ENCODE measurements at regions not wholly inside any gene's neighbourhood (a gene's known extent, or its start where the extent isn't known, plus 50 kb on each side); places are given as distances from the start of the nearest gene placed in this dataset.

GRCh38 chr2:121131375-121131774 lies 153.6 kb downstream of the TFCP2L1 start:
- H3K36me3 Mint-ChIP-seq (ENCODE audit: insufficient read depth): no peaks in the 10 kb centered on the region
- H3K9me3 Mint-ChIP-seq (ENCODE audit: low read depth): no peaks in the 10 kb centered on the region
- peaks cover 9% of the 10 kb centered on the region for H3K4me1 Mint-ChIP-seq (ENCODE audit: low read depth)
- H3K27ac Mint-ChIP-seq: no peak overlapping the region
- no peak for DNase-seq (ENCODE audit: low spot score, unreplicated experiment)
- H3K4me3 Mint-ChIP-seq (ENCODE audit: low read depth): no peak overlapping the region
- no peak for TF ChIP-seq CTCF (IDR thresholded peaks at IDR 0.05; ENCODE audit: unreplicated experiment)
- H3K27me3 Mint-ChIP-seq: peaks cover 34% of the 10 kb centered on the region

- DNase-seq (ENCODE audit: low spot score, unreplicated experiment): no peak
- Mint-ChIP-seq H3K4me3 (ENCODE audit: low read depth) (no peak overlapping the region), H3K27me3 (peaks cover 28% of the 10 kb centered on the region), H3K36me3 (ENCODE audit: insufficient read depth) (no peaks in the 10 kb centered on the region), H3K27ac (no peak overlapping the region), H3K9me3 (ENCODE audit: low read depth) (no peaks in the 10 kb centered on the region), H3K4me1 (ENCODE audit: low read depth) (peaks cover 9% of the 10 kb centered on the region)
- no peak for TF ChIP-seq CTCF (IDR thresholded peaks at IDR 0.05; ENCODE audit: unreplicated experiment)
Measured at GRCh38 chr2:121132054-121132761, 152.8 kb downstream of the TFCP2L1 start.

DNA sequence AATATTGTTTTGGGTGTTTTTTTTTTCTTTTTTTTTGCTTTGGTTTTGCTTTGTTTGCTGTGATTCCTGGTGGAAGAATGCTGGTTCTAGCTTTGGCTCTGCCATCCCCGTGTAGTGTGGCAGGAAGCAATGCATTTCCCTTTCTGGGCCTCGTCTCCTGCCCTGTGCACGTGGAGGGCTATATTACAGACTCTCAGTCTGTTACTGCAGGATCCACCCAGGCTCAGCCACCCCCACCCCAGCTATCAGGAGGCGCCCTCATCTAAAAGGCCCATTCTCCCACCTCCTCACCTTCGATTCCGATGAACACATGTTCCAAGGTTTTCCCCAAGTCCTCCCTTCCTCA lies 152.3 kb downstream of the TFCP2L1 start:
- H3K27ac Mint-ChIP-seq: no peak overlapping the region
- peaks cover 27% of the 10 kb centered on the region for H3K27me3 Mint-ChIP-seq
- no peak for DNase-seq (ENCODE audit: low spot score, unreplicated experiment)
- peaks cover 9% of the 10 kb centered on the region for H3K4me1 Mint-ChIP-seq (ENCODE audit: low read depth)
- no peak for TF ChIP-seq CTCF (IDR thresholded peaks at IDR 0.05; ENCODE audit: unreplicated experiment)
- no peaks in the 10 kb centered on the region for H3K36me3 Mint-ChIP-seq (ENCODE audit: insufficient read depth)
- H3K4me3 Mint-ChIP-seq (ENCODE audit: low read depth): no peak overlapping the region
- no peaks in the 10 kb centered on the region for H3K9me3 Mint-ChIP-seq (ENCODE audit: low read depth)

GRCh38 chr2:121133551-121134319 lies 151.3 kb downstream of the TFCP2L1 start:
- Mint-ChIP-seq H3K9me3 (ENCODE audit: low read depth) (no peaks in the 10 kb centered on the region), H3K27ac (no peak overlapping the region), H3K4me1 (ENCODE audit: low read depth) (peaks cover 7% of the 10 kb centered on the region), H3K36me3 (ENCODE audit: insufficient read depth) (no peaks in the 10 kb centered on the region), H3K4me3 (ENCODE audit: low read depth) (no peak overlapping the region), H3K27me3 (peaks cover 24% of the 10 kb centered on the region)
- DNase-seq (ENCODE audit: low spot score, unreplicated experiment): no peak
- no peak for TF ChIP-seq CTCF (IDR thresholded peaks at IDR 0.05; ENCODE audit: unreplicated experiment)

- H3K27me3 Mint-ChIP-seq: peaks cover 24% of the 10 kb centered on the region
- no peak for TF ChIP-seq CTCF (IDR thresholded peaks at IDR 0.05; ENCODE audit: unreplicated experiment)
- H3K9me3 Mint-ChIP-seq (ENCODE audit: low read depth): no peaks in the 10 kb centered on the region
- H3K27ac Mint-ChIP-seq: no peak overlapping the region
- DNase-seq (ENCODE audit: low spot score, unreplicated experiment): no peak
- H3K4me1 Mint-ChIP-seq (ENCODE audit: low read depth): no peaks in the 10 kb centered on the region
- no peak overlapping the region for H3K4me3 Mint-ChIP-seq (ENCODE audit: low read depth)
- H3K36me3 Mint-ChIP-seq (ENCODE audit: insufficient read depth): no peaks in the 10 kb centered on the region
Measured at GRCh38 chr2:121134728-121135127, 150.3 kb downstream of the TFCP2L1 start.
